ENCODE measurements at regions not wholly inside any gene's neighbourhood (a gene's known extent, or its start where the extent isn't known, plus 50 kb on each side); places are given as distances from the start of the nearest gene placed in this dataset.

DNA sequence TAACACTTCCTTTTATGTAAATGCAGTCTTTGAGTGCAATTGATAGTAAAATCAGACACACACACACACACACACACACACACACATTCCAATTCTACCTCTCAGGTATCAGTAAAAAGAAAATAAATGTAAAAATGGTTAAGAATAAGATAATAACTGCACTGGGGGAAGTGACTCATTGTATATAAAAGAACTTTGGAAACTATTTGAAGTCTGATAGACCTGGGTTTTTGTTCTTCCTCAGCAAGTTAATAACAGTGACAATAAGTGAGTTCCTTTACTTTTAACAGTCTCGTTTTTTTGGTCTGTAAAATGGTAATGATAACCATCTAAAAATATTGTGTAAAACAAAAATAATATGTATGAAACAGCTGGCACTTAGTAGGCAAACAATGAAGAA is 1815.0 kb downstream of the MRPL39 start:
- TF ChIP-seq, protein P1, sequence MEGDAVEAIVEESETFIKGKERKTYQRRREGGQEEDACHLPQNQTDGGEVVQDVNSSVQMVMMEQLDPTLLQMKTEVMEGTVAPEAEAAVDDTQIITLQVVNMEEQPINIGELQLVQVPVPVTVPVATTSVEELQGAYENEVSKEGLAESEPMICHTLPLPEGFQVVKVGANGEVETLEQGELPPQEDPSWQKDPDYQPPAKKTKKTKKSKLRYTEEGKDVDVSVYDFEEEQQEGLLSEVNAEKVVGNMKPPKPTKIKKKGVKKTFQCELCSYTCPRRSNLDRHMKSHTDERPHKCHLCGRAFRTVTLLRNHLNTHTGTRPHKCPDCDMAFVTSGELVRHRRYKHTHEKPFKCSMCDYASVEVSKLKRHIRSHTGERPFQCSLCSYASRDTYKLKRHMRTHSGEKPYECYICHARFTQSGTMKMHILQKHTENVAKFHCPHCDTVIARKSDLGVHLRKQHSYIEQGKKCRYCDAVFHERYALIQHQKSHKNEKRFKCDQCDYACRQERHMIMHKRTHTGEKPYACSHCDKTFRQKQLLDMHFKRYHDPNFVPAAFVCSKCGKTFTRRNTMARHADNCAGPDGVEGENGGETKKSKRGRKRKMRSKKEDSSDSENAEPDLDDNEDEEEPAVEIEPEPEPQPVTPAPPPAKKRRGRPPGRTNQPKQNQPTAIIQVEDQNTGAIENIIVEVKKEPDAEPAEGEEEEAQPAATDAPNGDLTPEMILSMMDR (IDR thresholded peaks at IDR 0.05) = no peak
- TF ChIP-seq POLR2A (IDR thresholded peaks at IDR 0.05) = no peak
- TF ChIP-seq POLR2AphosphoS5 (IDR thresholded peaks at IDR 0.05) = no peak
- Histone ChIP-seq H3K27me3 (no peaks in the 10 kb centered on the region), H3K9me3 (no peaks in the 10 kb centered on the region), H3K4me3 (no peak overlapping the region), H3K27ac (no peak overlapping the region), H3K4me1 (no peaks in the 10 kb centered on the region), H3K36me3 (no peaks in the 10 kb centered on the region)
- DNase-seq (ENCODE audit: low spot score in 2 of 2) = no peak
- intact Hi-C loops (cut with DNase I; ENCODE audit: low total_unique reads) = no loop called here

DNA sequence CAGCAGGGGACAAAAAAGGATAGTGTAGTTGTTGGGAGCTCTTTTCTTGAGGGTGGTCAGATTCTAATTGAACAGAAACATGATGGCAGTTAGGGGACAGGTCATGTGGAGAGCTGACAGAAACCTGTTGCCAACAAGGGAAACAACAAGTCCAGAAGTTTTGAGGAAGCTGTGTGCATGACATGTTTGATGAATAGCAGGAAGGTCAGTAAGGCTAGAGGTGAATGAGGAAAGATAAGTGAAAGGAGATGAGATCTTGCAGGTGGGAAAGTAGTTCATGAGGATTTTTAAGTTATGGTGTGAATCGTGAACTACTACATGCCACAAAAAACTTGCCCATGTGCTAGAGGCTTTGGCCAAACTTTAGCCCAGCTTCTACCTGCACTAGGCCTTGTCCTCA is 1817.4 kb downstream of the MRPL39 start:
- Histone ChIP-seq H3K27me3 (no peaks in the 10 kb centered on the region), H3K4me1 (no peaks in the 10 kb centered on the region), H3K27ac (no peak overlapping the region), H3K36me3 (no peaks in the 10 kb centered on the region), H3K9me3 (no peaks in the 10 kb centered on the region), H3K4me3 (no peak overlapping the region)
- no peak for TF ChIP-seq POLR2AphosphoS5 (IDR thresholded peaks at IDR 0.05)
- TF ChIP-seq POLR2A (IDR thresholded peaks at IDR 0.05) = no peak
- TF ChIP-seq, protein P1 (IDR thresholded peaks at IDR 0.05) = no peak
- DNase-seq (ENCODE audit: low spot score in 2 of 2) = no peak
- intact Hi-C loops (cut with DNase I; ENCODE audit: low total_unique reads) = no loop called here

DNA sequence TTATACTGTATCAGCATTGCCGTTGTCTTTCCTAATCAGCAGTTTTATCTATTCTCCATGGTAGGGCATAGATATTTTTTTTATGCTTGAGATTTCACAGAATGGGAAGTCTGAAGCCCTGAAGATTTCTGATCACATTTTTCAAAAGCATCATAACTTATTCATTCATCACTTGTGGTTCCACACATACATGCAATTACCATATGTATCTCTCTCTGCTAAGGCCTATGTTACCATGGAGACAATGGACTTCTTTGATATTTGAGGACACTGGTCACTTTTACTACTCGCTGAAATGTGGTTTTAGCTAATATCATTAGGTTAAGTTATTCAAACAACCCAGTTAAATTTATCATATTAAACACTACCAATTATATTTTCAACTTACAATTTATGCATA is 1827.0 kb downstream of the MRPL39 start:
- intact Hi-C loops (cut with DNase I; ENCODE audit: low total_unique reads) = no loop called here
- no peaks in the 10 kb centered on the region for H3K27me3 ChIP-seq
- H3K27ac ChIP-seq = no peak overlapping the region
- DNase-seq (ENCODE audit: low spot score in 2 of 2) = no peak
- H3K4me3 ChIP-seq = no peak overlapping the region
- no peaks in the 10 kb centered on the region for H3K9me3 ChIP-seq
- TF ChIP-seq, protein P1 (IDR thresholded peaks at IDR 0.05) = no peak
- TF ChIP-seq POLR2AphosphoS5 (IDR thresholded peaks at IDR 0.05) = no peak
- no peak for TF ChIP-seq POLR2A (IDR thresholded peaks at IDR 0.05)
- no peaks in the 10 kb centered on the region for H3K36me3 ChIP-seq
- H3K4me1 ChIP-seq = no peaks in the 10 kb centered on the region

DNA sequence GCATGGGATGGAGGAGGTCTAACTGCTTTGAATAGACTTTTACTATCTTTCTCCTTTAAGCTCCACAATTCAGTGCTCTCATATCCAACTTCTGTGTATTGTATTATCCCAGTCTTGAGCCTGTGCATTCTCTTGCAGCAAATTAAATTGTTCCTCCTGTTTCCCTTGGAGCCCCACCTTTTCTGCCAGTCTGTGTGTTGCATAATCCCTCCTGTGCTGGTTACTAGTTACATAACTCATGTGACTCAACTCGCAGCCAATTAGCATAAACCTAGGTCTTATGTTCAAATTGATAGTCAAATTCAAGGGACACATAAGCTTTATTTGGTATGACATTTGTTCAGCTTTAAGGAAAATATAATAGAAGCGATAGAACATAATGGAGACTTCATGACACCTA is 1863.5 kb downstream of the MRPL39 start:
- no peak for DNase-seq (ENCODE audit: low spot score in 2 of 2)
- H3K4me3 ChIP-seq = no peak overlapping the region
- no peaks in the 10 kb centered on the region for H3K36me3 ChIP-seq
- no peak for TF ChIP-seq POLR2A (IDR thresholded peaks at IDR 0.05)
- TF ChIP-seq POLR2AphosphoS5 (IDR thresholded peaks at IDR 0.05) = no peak
- TF ChIP-seq, protein P1 (IDR thresholded peaks at IDR 0.05) = no peak
- H3K27me3 ChIP-seq = no peaks in the 10 kb centered on the region
- H3K4me1 ChIP-seq = no peaks in the 10 kb centered on the region
- peaks cover 0 to 13% of the 10 kb centered on the region in 2 donors for H3K9me3 ChIP-seq
- no peak overlapping the region for H3K27ac ChIP-seq
- intact Hi-C loops (cut with DNase I; ENCODE audit: low total_unique reads) = no loop called here

DNA sequence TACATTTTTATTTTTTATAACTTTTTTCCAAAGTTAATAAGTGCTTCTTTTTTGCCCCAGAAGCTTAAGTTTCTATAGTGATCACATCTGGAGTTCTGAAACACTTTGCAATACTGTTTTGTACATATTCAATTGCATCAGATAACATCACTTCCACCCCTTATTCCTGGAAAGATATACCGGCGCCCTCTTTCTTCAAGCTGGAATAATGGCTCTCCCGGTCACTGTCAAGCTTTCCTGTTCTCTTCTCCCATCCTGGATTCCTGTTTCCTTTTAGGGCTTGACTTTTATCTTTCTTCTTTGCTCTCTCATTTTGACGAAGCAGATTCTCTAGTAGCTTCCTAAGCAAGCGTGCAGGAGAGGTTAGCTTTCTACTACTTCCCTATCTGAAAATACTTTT is 1866.8 kb downstream of the MRPL39 start:
- Histone ChIP-seq H3K36me3 (no peaks in the 10 kb centered on the region), H3K4me3 (no peak overlapping the region), H3K27me3 (no peaks in the 10 kb centered on the region), H3K4me1 (no peaks in the 10 kb centered on the region), H3K27ac (no peak overlapping the region), H3K9me3 (no peaks in the 10 kb centered on the region)
- intact Hi-C loops (cut with DNase I; ENCODE audit: low total_unique reads) = no loop called here
- TF ChIP-seq, protein P1 (IDR thresholded peaks at IDR 0.05) = no peak
- TF ChIP-seq POLR2AphosphoS5 (IDR thresholded peaks at IDR 0.05) (no peak), POLR2A (IDR thresholded peaks at IDR 0.05) (no peak)
- DNase-seq (ENCODE audit: low spot score in 2 of 2) = no peak
